ENCODE measurements at regions not wholly inside any gene's neighbourhood (a gene's known extent, or its start where the extent isn't known, plus 50 kb on each side); places are given as distances from the start of the nearest gene placed in this dataset.

GRCh38 chr11:79940974-79941735 is 500.3 kb upstream of the TENM4 start:
- Histone ChIP-seq H3K36me3 (ENCODE audit: control insufficient read depth in 2 of 2, extremely low read depth in 1 of 2, insufficient read depth in 2 of 2, low read length in 2 of 2) (no peaks in the 10 kb centered on the region), H3K79me2 (ENCODE audit: control insufficient read depth, insufficient read depth, low read length) (no peaks in the 10 kb centered on the region), H4K20me1 (replicated peaks; ENCODE audit: control insufficient read depth, extremely low read depth, insufficient read depth, low read length) (no peaks in the 10 kb centered on the region), H3K9me1 (replicated peaks; ENCODE audit: control insufficient read depth, extremely low read depth, insufficient read depth, low read length) (no peaks in the 10 kb centered on the region), H3K9me3 (replicated peaks; ENCODE audit: control insufficient read depth, insufficient read depth, low read length) (peaks cover 2% of the 10 kb centered on the region), H3K27ac (ENCODE audit: insufficient read depth, low read depth, low read length) (no peak overlapping the region), H2AFZ (ENCODE audit: low read depth, low read length) (no peak overlapping the region), H3K4me1 (ENCODE audit: control insufficient read depth, extremely low read depth, insufficient read depth, low read length) (no peaks in the 10 kb centered on the region), H3K27me3 (ENCODE audit: control insufficient read depth in 2 of 2, insufficient read depth in 2 of 2, low read length in 2 of 2) (no peaks in the 10 kb centered on the region), H3K4me3 (replicated peaks in 1 of 3; ENCODE audit: insufficient read depth in 1 of 3, low read depth in 1 of 3, low read length in 3 of 3) (no peak overlapping the region), H3K9ac (replicated peaks; ENCODE audit: extremely low read depth, insufficient read depth, low read length) (no peak overlapping the region), H3K4me2 (ENCODE audit: insufficient read depth, low read length) (no peak overlapping the region)
- ChIA-PET CTCF (no interaction called here), POLR2A (no interaction called here)
- no peak for FAIRE-seq
- TF ChIP-seq FOS (IDR thresholded peaks at IDR 0.05; ENCODE audit: borderline replicate concordance, insufficient read depth, low read length) = no peak
- TF ChIP-seq POLR2A (IDR thresholded peaks at IDR 0.05; ENCODE audit: low read depth, low read length) = no peak
- no peak for TF ChIP-seq CTCF (IDR thresholded peaks at IDR 0.05; ENCODE audit: extremely low read depth in 1 of 2, insufficient read depth in 1 of 2, low read depth in 1 of 2, low read length in 2 of 2)
- TF ChIP-seq JUN (IDR thresholded peaks at IDR 0.05; ENCODE audit: borderline replicate concordance, insufficient read depth, insufficient read length, low read depth) = no peak
- no peak for TF ChIP-seq POLR2AphosphoS5 (IDR thresholded peaks at IDR 0.05; ENCODE audit: insufficient read depth, low read depth, low read length)
- no peak for TF ChIP-seq MYC (IDR thresholded peaks at IDR 0.05; ENCODE audit: low read depth, low read length)
- TF ChIP-seq GATA2 (IDR thresholded peaks at IDR 0.05; ENCODE audit: insufficient read depth, insufficient read length, low read depth, low read length) = no peak
- TF ChIP-seq EZH2 (IDR thresholded peaks at IDR 0.05; ENCODE audit: borderline replicate concordance, low read depth, low read length, severe bottlenecking) = no peak
- no TSS peak for BruUV-seq (replicated peaks)
- dilution Hi-C loops (cut with MboI; ENCODE audit: extremely low pct_ligation_motif_present, low sequenced_read_pairs) = no loop called here
- intact Hi-C loops (cut with micrococcal nuclease) = no loop called here
- no peak for DNase-seq (ENCODE audit: low read depth, low spot score)
